ENCODE measurements at regions not wholly inside any gene's neighbourhood (a gene's known extent, or its start where the extent isn't known, plus 50 kb on each side); places are given as distances from the start of the nearest gene placed in this dataset.

DNA sequence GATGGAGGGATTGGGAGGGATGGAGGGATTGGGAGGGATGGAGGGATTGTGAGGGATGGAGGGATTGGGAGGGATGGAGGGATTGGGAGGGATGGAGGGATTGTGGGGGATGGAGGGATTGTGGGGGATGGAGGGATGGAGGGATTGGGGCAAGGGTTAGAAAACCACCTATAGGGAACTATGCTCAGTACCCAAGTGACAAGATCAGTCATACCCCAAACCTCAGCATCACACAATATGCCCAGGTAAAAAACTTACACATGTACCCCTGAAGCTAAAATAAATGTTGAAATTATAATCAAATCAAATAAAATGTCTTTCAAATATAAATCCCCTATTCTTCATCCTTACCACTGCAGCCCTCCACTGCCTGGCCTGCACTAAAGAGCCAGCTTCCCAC, 72.8 kb upstream of the HNRNPU start:
- DNase-seq: no peak

DNA sequence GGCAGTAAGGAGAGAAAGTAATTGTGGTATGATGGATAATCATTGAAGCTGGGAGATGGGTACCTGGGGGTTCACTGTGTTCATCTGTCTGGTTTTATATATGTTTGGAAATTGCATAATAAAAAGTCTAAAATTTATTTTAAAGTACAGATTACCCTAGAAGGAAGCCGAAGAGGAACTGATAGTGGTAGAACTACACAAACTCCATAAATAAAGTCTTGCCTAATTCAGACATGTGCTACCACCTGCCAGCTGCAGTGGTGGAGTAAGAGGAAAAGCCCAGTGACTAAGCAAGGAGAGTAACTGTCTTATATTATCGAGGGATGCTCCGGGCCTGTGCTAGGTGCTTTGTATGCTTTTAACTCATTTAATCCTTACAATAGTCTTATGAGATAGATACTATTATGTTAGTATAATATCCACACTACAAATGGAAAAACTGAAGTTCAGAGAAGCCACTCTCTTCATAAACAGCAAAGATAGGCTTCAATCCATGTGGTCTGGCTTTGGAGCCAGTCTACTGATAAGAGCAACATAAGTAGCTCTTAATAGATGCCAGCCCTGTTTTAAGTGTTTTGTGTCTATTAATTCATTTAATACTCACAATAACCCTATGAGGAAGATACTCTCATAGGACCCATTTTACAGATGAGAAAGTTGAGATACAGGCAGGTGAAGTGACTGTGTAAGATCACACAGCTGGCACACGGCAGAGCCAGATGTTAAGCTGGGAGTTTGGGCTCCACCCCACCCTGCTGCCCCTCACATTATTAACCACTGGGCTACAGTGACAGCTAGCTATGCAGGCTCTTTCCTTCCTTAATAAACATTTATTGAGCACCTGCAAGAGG, 56.8 kb upstream of the HNRNPU start:
- DNase-seq: peak; percentile 78

DNA sequence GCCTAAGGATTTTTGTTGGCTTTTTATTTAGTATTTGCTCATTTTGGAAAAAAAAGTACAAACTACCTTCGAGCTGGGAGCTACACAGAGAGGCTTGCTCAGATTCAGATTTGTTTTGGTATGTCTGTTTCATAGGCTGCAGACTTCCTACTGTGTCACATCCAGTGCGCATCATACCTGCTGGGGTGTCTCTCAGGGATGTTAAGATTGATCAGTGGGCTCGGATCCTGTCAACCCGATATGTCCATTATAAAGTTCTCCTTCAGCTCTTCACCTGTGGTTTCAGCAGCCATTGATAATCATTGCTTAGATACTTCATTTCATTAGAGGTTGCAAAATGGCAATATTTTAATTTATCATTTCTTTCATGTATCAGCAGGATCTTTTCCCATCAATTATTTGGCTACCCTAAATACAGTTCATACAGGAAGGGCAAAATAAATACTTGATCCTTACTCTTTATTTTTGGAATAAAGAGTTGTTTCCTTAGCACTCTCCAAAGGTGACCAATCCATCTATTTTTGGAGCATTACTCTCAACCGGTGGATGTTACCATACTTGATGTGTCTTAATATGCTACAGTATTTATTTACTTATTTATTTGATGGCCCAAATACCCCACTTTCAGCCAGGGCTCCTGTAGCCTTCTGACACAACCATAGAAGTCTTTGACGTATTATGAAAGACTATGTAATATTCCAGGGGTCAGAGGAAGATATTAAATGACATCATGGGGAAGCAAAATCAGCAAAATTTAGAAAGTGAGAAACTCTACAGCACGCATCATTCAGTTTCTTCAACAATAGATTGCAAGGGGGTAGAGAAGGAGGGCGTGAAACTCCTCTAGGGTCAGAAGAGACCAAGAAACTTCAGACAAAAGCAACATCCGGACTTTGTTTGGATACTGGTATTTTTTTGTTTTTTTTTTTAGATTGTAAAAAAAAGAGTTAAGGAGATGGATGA, 55.3 kb upstream of the HNRNPU start:
- DNase-seq: no peak

DNA sequence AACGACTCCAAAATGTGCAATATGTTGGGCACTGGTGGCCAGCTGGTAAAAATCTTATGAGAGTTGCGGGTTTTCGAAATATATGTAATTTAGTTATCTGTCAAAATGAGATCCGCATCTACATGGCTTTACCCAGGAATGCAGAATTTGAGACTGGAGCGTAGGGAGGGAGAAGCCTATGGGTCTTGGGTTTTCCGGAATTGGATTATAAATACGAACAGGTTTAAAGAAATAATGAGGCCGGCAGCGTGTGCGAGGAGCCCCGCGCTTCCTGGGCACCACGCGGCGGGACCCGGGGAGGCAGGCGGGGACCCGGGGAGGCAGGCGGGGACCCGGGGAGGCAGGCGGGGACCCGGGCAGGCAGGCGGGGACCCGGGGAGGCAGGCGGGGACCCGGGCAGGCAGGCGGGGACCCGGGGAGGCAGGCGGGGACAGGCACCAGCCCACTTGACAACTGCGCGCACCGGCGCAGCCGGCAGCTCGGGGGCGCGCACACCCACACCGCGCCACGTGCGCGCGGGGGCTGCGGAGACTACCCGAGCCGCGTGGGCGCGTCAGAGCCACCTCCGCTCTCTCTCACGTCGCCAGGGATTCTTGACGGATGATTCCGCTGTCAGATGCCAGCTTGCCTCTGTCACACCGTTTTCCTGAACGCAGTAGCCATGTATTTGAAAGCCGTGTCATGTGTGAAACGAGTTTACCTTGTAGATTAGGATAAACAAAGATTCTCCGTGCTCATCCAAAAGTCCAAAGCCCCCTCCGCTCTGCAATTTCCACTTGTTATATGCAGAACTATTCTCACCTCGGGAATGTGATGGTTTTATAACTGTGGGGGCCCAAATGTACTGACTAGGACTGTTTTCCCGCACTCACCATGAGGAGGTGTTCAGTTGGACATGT, 54.3 kb upstream of the HNRNPU start:
- DNase-seq: peak; percentile 67

DNA sequence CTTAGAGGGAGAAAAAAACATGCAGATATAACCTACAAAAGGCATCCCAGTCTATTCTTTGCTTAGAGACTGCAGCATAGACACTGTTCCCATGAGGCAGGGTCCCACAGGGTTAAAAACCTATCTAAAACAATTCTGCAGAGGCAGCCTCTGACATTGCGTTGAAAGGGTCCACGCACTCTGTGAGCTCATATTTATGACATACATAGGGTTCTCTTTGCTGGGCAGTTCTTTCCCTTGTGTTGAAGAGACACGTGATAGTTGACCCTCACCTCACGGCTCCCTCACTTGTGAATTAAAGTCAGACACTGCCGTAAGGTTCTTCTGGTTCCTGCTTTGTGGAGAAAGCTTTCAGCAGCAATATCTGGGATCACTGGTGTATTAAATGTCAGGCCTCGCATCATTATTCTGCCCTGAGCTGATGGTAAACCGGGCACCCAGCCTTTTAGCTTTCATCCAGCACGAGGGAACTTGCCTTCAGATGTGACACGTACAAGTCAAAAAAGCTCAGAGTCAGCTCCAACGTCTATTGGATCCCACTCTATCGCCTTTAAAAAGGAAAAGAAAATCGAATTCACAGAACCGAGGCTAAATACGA, 52.8 kb upstream of the HNRNPU start:
- no peak for DNase-seq

DNA sequence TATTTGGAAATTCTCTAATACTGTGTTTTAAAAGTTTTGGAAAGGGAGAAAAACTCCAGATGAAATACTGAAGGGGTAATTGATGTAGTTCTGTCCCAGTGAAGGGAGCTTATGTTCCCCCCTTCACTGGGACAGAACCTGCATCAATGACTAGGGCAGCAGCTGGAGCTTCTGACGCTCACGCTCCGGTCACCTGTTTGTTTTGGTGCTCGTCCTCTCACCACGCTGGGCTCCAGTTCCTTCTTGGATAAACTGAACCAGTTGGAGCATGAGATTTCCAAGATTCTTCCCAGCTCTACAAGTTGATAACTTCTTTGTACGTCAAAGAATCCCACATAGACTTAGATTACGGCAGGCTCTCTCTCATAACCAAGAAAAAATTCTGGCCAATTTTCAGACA, 51.4 kb upstream of the HNRNPU start:
- no peak for DNase-seq

DNA sequence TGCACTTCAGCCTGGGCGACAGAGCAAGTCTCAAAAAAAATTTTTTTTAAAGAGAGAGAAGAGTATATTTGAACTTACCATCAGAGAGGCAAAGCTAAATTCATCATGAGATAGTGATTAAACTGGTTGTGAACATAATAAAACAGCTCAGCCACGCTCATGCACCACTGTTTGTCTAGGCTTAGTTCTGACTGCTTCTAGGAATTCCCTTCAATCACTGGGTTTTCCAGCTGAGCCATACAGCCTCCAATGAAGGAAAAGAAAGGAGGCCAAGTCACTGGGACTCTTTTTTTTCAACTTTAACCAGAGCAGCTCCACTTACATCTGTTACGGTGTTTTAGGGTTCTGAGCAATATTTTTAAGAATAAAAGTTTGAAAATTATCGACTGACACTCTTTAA, 50.4 kb upstream of the HNRNPU start:
- no peak for DNase-seq
